Stimulated activated memory B cell treated with anti-CD40 and anti-IgM and Interleukin-4, amounts not matched to agents 10 μg/mL and 1 μg/mL and 100 μg/mL, for 72 hours (primary cell): ENCODE measurements at regions not wholly inside any gene's neighbourhood (a gene's known extent, or its start where the extent isn't known, plus 50 kb on each side); places are given as distances from the start of the nearest gene placed in this dataset.

ENCODE experiments used
- ATAC-seq: fragments of 150-1000 bp; cut with Tn5 transposase; 2 replicates; pipeline ENCODE4 v1.10.0; 2021
- H3K27ac Mint-ChIP-seq: one replicate; pipeline ENCODE4 v1.8.0; 2022; ENCODE audit warnings: mild to moderate bottlenecking, mixed read lengths
- H3K27me3 Mint-ChIP-seq: one replicate; pipeline ENCODE4 v1.8.0; 2022; ENCODE audit warnings: mixed read lengths
- H3K36me3 Mint-ChIP-seq: one replicate; pipeline ENCODE4 v1.8.0; 2022; ENCODE audit warnings: mixed read lengths
- H3K4me1 Mint-ChIP-seq: one replicate; pipeline ENCODE4 v1.8.0; 2022; ENCODE audit warnings: mixed read lengths
- H3K4me3 Mint-ChIP-seq: one replicate; pipeline ENCODE4 v1.8.0; 2022; ENCODE audit warnings: mild to moderate bottlenecking, moderate library complexity, mixed read lengths
- H3K9me3 Mint-ChIP-seq: one replicate; pipeline ENCODE4 v1.8.0; 2022; ENCODE audit warnings: mixed read lengths

DNA sequence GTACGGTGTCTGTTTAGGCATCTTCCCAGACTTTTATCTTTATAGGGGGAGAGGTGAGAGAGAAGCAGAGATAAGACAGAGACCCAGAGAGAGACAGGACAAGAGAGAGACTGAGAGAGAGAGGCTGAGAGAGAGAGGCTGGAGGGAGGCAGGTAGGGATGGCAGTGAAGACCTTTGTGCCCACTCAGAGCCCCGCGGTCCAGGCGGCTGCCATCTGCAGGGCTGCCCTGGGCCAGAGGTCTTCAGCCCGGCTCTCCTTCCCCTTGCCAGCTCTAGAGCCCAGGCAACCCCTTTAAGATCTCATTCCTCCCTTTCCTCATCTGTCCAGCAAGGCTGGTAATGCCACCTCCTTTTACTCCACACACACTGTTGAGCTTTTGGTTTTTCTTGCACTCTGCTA, 610.0 kb downstream of the GALR1 start:
- Mint-ChIP-seq H3K27ac (no peak overlapping the region), H3K27me3 (no peaks in the 10 kb centered on the region), H3K36me3 (no peaks in the 10 kb centered on the region), H3K4me3 (no peak overlapping the region), H3K9me3 (peaks cover 6% of the 10 kb centered on the region), H3K4me1 (no peaks in the 10 kb centered on the region)
- ATAC-seq: peak; percentile 60

DNA sequence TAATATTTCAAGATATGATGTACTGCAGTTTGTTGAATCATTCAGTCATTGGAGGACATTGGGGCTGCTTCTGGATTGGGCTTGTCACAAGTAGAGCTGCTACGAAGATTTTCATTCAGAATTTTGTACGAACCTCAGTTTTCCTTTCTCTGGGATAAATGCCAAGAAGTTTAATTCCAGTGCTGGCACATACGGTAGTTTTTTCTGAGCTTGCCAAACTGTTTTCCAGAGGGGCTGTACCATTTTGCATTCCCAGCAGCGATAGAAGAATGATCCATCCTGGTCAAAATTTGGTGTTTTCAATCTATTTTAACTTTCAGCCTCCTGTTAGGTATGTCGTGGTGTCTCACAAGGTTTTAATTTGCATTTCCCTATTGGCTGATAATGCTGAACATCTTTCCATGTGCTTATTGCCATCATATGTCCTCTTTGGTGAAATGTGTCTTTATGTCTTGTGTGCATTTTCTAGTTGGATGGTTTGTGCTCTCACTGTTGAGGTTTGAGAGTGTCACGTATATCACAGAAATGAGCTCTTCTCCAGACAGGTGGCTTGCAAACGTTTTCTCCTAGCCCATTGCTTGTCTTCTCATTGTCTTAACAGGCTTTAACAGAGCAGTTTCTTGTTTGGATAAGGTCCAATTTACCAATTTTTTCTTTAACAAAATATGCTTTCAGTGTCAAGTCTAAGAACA, 612.6 kb downstream of the GALR1 start:
- H3K4me1 Mint-ChIP-seq: no peaks in the 10 kb centered on the region
- no peak overlapping the region for H3K4me3 Mint-ChIP-seq
- peaks cover 6% of the 10 kb centered on the region for H3K9me3 Mint-ChIP-seq
- H3K36me3 Mint-ChIP-seq: no peaks in the 10 kb centered on the region
- H3K27ac Mint-ChIP-seq: no peak overlapping the region
- ATAC-seq: no peak
- H3K27me3 Mint-ChIP-seq: no peaks in the 10 kb centered on the region

DNA sequence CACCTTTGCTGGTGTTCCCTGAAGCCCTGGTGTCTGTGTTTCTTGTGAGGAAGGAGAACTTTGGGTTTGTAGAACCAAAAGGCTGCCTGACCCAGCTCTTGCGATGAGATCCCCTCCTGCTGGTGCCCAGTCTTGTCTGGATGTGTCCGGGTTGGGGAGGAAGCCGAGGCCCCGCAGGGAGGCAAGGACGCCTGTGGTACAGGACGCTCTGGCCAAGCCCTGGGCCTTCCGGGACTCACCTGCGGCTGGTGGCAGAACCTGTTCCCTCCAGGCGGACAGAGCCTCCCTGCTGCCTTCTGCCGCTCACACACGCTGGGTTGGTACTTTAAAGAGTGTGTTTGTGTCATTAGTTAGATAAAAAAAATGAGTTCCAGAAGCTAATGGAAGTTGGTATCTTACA, 616.2 kb downstream of the GALR1 start:
- H3K27ac Mint-ChIP-seq: no peak overlapping the region
- H3K9me3 Mint-ChIP-seq: peaks cover 3% of the 10 kb centered on the region
- ATAC-seq: no peak
- H3K4me1 Mint-ChIP-seq: no peaks in the 10 kb centered on the region
- H3K27me3 Mint-ChIP-seq: peaks cover 22% of the 10 kb centered on the region
- no peaks in the 10 kb centered on the region for H3K36me3 Mint-ChIP-seq
- H3K4me3 Mint-ChIP-seq: no peak overlapping the region

DNA sequence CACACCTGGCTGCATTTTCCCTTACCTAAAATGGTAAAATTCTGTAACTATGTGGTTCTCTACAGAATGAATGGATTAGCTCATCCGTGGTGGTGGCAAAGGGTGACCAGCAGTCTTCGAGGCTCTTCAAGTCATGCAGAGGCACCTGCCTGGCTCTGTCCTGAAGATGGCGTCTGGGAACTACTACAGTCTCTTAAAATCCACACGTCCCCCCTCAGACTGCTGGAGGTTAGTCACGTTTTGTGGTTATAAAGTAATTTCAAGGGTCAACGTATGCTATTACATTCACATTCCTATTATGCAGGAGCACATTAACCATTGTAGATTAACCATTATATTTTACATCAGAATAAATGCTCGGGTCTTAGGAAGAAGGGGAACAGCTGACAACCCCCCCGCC, 616.7 kb downstream of the GALR1 start:
- Mint-ChIP-seq H3K27me3 (peaks cover 22% of the 10 kb centered on the region), H3K4me3 (no peak overlapping the region), H3K36me3 (no peaks in the 10 kb centered on the region), H3K9me3 (peaks cover 3% of the 10 kb centered on the region), H3K27ac (no peak overlapping the region), H3K4me1 (no peaks in the 10 kb centered on the region)
- no peak for ATAC-seq

DNA sequence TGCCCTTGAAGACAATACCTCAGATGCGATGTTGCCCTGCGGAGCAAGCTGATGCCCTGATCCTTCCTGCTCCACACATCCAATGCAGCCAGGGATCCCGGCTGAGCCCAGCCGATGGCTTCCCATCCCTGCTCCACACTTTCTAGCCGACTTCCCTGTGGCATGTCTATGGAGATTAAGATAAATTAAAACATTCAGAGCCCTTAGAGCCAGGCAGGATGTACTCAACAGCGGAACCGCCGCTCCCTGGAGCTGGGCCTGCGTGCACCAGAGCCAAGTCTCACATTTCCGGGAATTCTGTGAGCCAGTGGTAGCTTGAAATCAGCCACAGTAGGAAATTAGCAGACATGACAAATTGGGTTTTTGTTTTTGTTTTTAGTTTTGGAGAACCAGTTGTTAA, 620.6 kb downstream of the GALR1 start:
- Mint-ChIP-seq H3K9me3 (no peaks in the 10 kb centered on the region), H3K27ac (no peak overlapping the region), H3K27me3 (peaks cover 30% of the 10 kb centered on the region), H3K4me3 (no peak overlapping the region), H3K4me1 (no peaks in the 10 kb centered on the region), H3K36me3 (no peaks in the 10 kb centered on the region)
- no peak for ATAC-seq

GRCh38 chr18:77870894-77871293, 621.2 kb downstream of the GALR1 start:
- H3K27me3 Mint-ChIP-seq: peaks cover 34% of the 10 kb centered on the region
- H3K9me3 Mint-ChIP-seq: no peaks in the 10 kb centered on the region
- no peaks in the 10 kb centered on the region for H3K36me3 Mint-ChIP-seq
- no peak overlapping the region for H3K27ac Mint-ChIP-seq
- no peak overlapping the region for H3K4me3 Mint-ChIP-seq
- H3K4me1 Mint-ChIP-seq: no peaks in the 10 kb centered on the region
- no peak for ATAC-seq

- Mint-ChIP-seq H3K27me3 (peaks cover 34% of the 10 kb centered on the region), H3K4me3 (no peak overlapping the region), H3K4me1 (no peaks in the 10 kb centered on the region), H3K36me3 (no peaks in the 10 kb centered on the region), H3K9me3 (no peaks in the 10 kb centered on the region), H3K27ac (no peak overlapping the region)
- ATAC-seq: no peak
Measured at GRCh38 chr18:77872166-77872565, 622.5 kb downstream of the GALR1 start.

DNA sequence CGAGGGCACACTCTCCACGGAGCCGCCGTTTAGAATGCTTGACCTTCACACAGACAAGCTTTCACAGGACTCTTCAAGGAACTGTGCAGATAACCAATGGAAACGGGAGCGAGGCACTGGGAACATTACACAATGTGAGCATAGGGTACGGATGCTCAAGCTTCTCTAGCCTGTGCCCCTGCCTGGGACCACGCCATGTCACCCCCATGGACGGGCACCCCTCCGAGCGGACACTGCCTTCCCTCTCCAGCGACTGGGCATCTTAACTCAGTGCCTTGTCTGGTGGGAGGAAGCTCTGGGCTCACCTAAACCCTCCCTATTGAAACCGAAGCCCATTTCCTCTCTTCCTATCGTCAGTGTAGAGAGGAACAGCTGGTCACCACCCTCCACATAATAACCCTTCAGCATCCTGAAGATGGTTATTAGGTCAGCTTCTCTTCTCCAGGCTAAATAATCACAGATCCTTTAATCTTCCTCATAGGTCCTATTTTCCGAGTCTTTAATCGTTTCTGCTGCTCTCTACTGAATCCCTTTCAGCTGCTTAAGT, 626.7 kb downstream of the GALR1 start:
- no peak overlapping the region for H3K4me3 Mint-ChIP-seq
- no peak for ATAC-seq
- H3K9me3 Mint-ChIP-seq: no peaks in the 10 kb centered on the region
- no peaks in the 10 kb centered on the region for H3K36me3 Mint-ChIP-seq
- H3K27me3 Mint-ChIP-seq: peaks cover 21% of the 10 kb centered on the region
- no peaks in the 10 kb centered on the region for H3K4me1 Mint-ChIP-seq
- no peak overlapping the region for H3K27ac Mint-ChIP-seq

- peaks cover 3% of the 10 kb centered on the region for H3K9me3 Mint-ChIP-seq
- no peak for ATAC-seq
- H3K27me3 Mint-ChIP-seq: peaks cover 16% of the 10 kb centered on the region
- H3K4me3 Mint-ChIP-seq: no peak overlapping the region
- no peaks in the 10 kb centered on the region for H3K36me3 Mint-ChIP-seq
- H3K27ac Mint-ChIP-seq: no peak overlapping the region
- no peaks in the 10 kb centered on the region for H3K4me1 Mint-ChIP-seq
Measured at GRCh38 chr18:77879829-77880228, 630.2 kb downstream of the GALR1 start.

DNA sequence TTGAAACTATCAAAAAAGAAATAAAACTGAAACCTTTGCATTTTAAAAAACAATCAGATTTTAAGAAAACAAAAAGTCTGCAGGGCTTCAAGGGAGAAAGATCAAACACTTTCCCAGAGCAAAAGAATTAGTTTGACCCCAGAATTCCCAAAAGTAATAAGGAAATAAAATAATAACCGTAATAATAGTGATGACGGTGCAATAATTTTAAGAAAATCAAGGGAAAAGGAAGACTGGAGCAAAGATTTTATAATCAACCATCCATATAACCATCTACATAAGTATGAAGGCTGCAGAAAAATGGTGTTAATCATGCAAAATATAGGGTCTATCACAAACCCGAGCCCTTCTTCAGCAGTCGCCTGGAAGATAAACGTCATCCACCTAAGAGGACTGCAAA, 634.8 kb downstream of the GALR1 start:
- Mint-ChIP-seq H3K27me3 (peaks cover 5% of the 10 kb centered on the region), H3K4me3 (no peak overlapping the region), H3K27ac (no peak overlapping the region), H3K36me3 (no peaks in the 10 kb centered on the region), H3K9me3 (peaks cover 3% of the 10 kb centered on the region), H3K4me1 (no peaks in the 10 kb centered on the region)
- ATAC-seq: no peak

DNA sequence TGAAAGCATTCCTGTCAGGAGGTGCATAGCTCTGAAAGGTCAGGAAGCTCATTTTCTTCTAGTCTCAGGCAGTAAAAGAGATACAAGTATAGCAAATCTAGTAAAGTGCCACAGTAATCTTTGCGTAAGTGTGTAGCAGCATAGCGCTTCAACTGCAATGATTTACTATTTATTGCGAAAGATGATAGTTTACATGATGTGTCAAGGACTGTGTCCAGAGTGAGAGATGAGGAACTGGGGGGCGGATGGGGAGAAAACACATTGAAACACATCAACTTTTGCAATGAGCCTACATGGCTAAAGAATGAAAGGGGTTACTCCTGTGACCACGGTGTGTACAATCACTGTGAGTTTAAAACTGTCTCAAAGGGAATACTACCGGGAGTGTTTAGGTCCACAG, 644.4 kb downstream of the GALR1 start:
- H3K9me3 Mint-ChIP-seq: peaks cover 6% of the 10 kb centered on the region
- no peak overlapping the region for H3K4me3 Mint-ChIP-seq
- no peaks in the 10 kb centered on the region for H3K36me3 Mint-ChIP-seq
- H3K4me1 Mint-ChIP-seq: no peaks in the 10 kb centered on the region
- no peak overlapping the region for H3K27ac Mint-ChIP-seq
- H3K27me3 Mint-ChIP-seq: no peaks in the 10 kb centered on the region
- no peak for ATAC-seq

GRCh38 chr18:77895250-77895649, 645.6 kb downstream of the GALR1 start:
- Mint-ChIP-seq H3K27ac (no peak overlapping the region), H3K4me1 (peaks cover 6% of the 10 kb centered on the region), H3K4me3 (no peak overlapping the region), H3K36me3 (no peaks in the 10 kb centered on the region), H3K27me3 (peaks cover 8% of the 10 kb centered on the region), H3K9me3 (peaks cover 6% of the 10 kb centered on the region)
- ATAC-seq: no peak

GRCh38 chr18:77896586-77897252, 647.1 kb downstream of the GALR1 start:
- Mint-ChIP-seq H3K4me1 (peaks cover 6% of the 10 kb centered on the region), H3K27me3 (peaks cover 9% of the 10 kb centered on the region), H3K4me3 (no peak overlapping the region), H3K36me3 (no peaks in the 10 kb centered on the region), H3K9me3 (peaks cover 3% of the 10 kb centered on the region), H3K27ac (no peak overlapping the region)
- no peak for ATAC-seq

- Mint-ChIP-seq H3K9me3 (peaks cover 3% of the 10 kb centered on the region), H3K27me3 (peaks cover 9% of the 10 kb centered on the region), H3K36me3 (no peaks in the 10 kb centered on the region), H3K27ac (no peak overlapping the region), H3K4me3 (no peak overlapping the region), H3K4me1 (peaks cover 6% of the 10 kb centered on the region)
- no peak for ATAC-seq
Measured at GRCh38 chr18:77897606-77898005, 648.0 kb downstream of the GALR1 start.

DNA sequence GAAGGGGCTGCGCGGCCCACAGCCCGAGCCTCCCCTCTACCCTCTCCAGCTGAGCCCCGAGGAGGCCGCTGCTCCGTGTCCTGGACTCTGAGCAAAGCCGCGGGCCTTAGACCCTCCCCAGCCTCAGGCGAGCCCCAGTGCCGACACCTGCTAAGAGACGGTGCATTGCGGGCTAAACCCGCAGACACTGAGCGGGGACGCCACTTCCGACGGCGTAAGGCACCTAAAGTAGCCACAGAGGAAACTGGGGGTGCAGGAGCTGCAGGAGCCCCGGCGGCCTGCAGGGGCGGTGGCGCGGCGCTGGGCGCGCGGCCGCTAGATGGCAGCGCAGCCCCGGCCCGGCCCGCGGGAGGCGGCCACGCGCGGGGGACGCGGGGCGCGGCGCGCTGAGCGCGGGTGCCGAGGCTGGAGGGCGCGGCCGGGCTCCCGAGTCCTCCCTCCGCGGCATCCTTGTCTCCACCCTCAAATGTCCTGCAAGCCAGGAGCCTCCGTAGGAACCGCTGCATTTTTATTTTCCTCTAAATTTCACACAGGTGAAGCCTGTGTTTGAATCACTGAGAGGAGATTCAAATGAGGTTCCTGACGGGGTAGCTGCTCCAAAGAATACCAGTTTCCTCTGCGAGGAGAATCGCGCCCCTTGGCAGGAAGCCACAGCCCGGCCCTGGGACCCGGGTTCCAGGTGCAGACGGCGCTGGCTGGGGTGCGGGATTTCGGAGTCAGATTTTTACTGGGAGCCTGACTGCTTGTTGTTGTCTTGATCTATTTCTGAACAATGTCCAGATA, 650.5 kb downstream of the GALR1 start:
- no peaks in the 10 kb centered on the region for H3K36me3 Mint-ChIP-seq
- H3K27me3 Mint-ChIP-seq: peaks cover 9% of the 10 kb centered on the region
- ATAC-seq: peak; percentile 92
- peaks cover 6% of the 10 kb centered on the region for H3K4me1 Mint-ChIP-seq
- peak overlapping the region; percentile 60 for H3K4me3 Mint-ChIP-seq
- H3K27ac Mint-ChIP-seq: no peak overlapping the region
- no peaks in the 10 kb centered on the region for H3K9me3 Mint-ChIP-seq
